Activated naive CD8-positive, alpha-beta T cell treated with anti-CD3 and anti-CD28 coated beads, Interleukin-2, amount 10 ng/mL, durations not matched to agents 7 days and 5 days (primary cell): ENCODE measurements at regions not wholly inside any gene's neighbourhood (a gene's known extent, or its start where the extent isn't known, plus 50 kb on each side); places are given as distances from the start of the nearest gene placed in this dataset.

Experiments used
- ATAC-seq: fragments of 150-1000 bp; cut with Tn5 transposase; one replicate; pipeline ENCODE4 v1.10.0; 2021; ENCODE audit warnings: low read depth, moderate library complexity
- POLR2A ChIA-PET: fragments of 350-600 bp; sonication (Branson Sonifier 250); formaldehyde crosslinking; loops from one replicate; lab custom pipeline; 2021; ENCODE audit warnings: antibody characterized with exemption; lab: Charles Lee
- DNase-seq: peaks from one replicate; pipeline ENCODE4 v3.0.0; 2021
- H3K27ac Mint-ChIP-seq: one replicate; pipeline ENCODE4 v1.8.0; 2022; ENCODE audit warnings: mild to moderate bottlenecking, mixed read lengths
- H3K27me3 Mint-ChIP-seq: one replicate; pipeline ENCODE4 v1.8.0; 2022; ENCODE audit warnings: mild to moderate bottlenecking, moderate library complexity, mixed read lengths
- H3K36me3 Mint-ChIP-seq: one replicate; pipeline ENCODE4 v1.8.0; 2021; ENCODE audit warnings: mild to moderate bottlenecking, mixed read lengths
- H3K4me1 Mint-ChIP-seq: one replicate; pipeline ENCODE4 v1.8.0; 2021; ENCODE audit warnings: mixed read lengths
- H3K4me3 Mint-ChIP-seq: one replicate; pipeline ENCODE4 v1.8.0; 2022; ENCODE audit warnings: mild to moderate bottlenecking, moderate library complexity, mixed read lengths
- H3K9me3 Mint-ChIP-seq: one replicate; pipeline ENCODE4 v1.8.0; 2021; ENCODE audit warnings: mixed read lengths

DNA sequence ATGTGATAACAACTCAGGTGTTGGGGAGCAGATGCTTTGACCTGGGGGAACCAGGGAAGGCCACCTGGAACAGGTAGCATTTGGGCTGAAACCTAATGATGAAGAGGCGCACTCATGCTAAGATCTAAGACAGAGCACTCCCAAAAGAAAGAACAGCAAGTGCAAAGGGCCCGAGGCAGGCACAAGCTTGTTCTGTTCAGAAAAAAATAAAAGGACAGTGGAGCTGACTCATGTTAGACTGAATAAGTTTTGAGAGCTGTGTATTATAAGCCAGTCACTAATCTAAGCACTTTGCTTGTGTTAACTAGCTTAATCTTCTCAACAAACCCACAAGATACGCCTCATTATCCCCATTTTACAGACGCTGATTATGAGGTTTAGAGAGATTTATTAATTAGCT, 90.1 kb downstream of the MATN1 start:
- H3K9me3 Mint-ChIP-seq, result no peaks in the 10 kb centered on the region
- no peak overlapping the region for H3K27ac Mint-ChIP-seq
- ATAC-seq (no peak), DNase-seq (no peak)
- peaks cover 6% of the 10 kb centered on the region for H3K27me3 Mint-ChIP-seq
- no peaks in the 10 kb centered on the region for H3K4me1 Mint-ChIP-seq
- H3K4me3 Mint-ChIP-seq, result no peak overlapping the region
- H3K36me3 Mint-ChIP-seq, result no peaks in the 10 kb centered on the region
- POLR2A ChIA-PET, result no interaction called here

GRCh38 chr1:30632481-30632880, 90.9 kb downstream of the MATN1 start:
- H3K27me3 Mint-ChIP-seq, result peaks cover 6% of the 10 kb centered on the region
- POLR2A ChIA-PET, result no interaction called here
- no peaks in the 10 kb centered on the region for H3K4me1 Mint-ChIP-seq
- ATAC-seq (no peak), DNase-seq (no peak)
- no peaks in the 10 kb centered on the region for H3K36me3 Mint-ChIP-seq
- H3K27ac Mint-ChIP-seq, result no peak overlapping the region
- no peaks in the 10 kb centered on the region for H3K9me3 Mint-ChIP-seq
- no peak overlapping the region for H3K4me3 Mint-ChIP-seq

GRCh38 chr1:30631700-30632099, 91.7 kb downstream of the MATN1 start:
- POLR2A ChIA-PET, result no interaction called here
- no peaks in the 10 kb centered on the region for H3K36me3 Mint-ChIP-seq
- no peak overlapping the region for H3K4me3 Mint-ChIP-seq
- peaks cover 6% of the 10 kb centered on the region for H3K27me3 Mint-ChIP-seq
- peaks cover 4% of the 10 kb centered on the region for H3K9me3 Mint-ChIP-seq
- ATAC-seq, result no peak
- no peak for DNase-seq
- H3K27ac Mint-ChIP-seq, result no peak overlapping the region
- H3K4me1 Mint-ChIP-seq, result no peaks in the 10 kb centered on the region

GRCh38 chr1:30629501-30629900, 93.9 kb downstream of the MATN1 start:
- DNase-seq (no peak), ATAC-seq (no peak)
- Mint-ChIP-seq H3K4me1 (no peaks in the 10 kb centered on the region), H3K4me3 (no peak overlapping the region), H3K27ac (no peak overlapping the region), H3K36me3 (no peaks in the 10 kb centered on the region), H3K27me3 (peaks cover 12% of the 10 kb centered on the region), H3K9me3 (peaks cover 5% of the 10 kb centered on the region)
- POLR2A ChIA-PET, result no interaction called here

DNA sequence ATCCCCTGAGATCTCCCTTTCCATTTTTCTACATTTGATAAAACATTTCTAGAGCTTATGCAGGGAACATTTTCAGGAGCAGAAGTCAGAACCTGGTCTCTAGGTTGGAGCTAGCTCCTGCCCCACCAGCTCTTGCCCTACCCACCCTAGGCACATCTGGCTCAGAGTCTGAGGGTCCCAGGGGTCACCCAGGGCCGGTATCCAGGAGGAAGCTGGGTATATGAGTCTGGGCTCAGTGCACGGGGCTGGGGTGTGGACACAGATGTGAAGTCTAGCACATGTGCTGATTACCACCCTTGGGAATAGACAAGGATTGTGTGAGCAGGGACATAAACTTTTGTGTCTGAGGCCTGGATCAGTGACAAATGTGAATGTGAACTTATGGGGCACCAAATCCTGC, 95.4 kb downstream of the MATN1 start:
- POLR2A ChIA-PET, result no interaction called here
- DNase-seq (no peak), ATAC-seq (no peak)
- no peak overlapping the region for H3K4me3 Mint-ChIP-seq
- H3K4me1 Mint-ChIP-seq, result no peaks in the 10 kb centered on the region
- H3K9me3 Mint-ChIP-seq, result peaks cover 13% of the 10 kb centered on the region
- peaks cover 17% of the 10 kb centered on the region for H3K27me3 Mint-ChIP-seq
- no peak overlapping the region for H3K27ac Mint-ChIP-seq
- H3K36me3 Mint-ChIP-seq, result no peaks in the 10 kb centered on the region

DNA sequence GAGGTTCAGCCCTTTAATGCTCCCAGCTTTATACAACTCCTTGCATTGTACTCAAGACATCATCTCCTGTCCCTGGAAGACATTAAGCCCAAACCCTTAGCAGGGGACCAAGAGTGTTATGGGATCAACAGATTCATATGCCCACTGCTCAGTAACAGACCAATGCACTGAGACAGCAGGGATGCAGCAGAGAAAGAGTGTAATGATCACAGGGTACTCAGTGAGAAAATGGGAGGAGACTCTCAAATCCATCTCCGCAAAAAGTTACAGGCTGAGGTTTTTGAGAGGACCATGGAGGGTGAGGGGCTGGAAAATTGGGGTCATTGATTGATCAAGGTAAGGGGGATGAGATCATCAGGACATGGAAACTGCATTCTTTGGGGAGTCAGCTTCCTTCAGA, 96.2 kb downstream of the MATN1 start:
- H3K4me1 Mint-ChIP-seq, result no peaks in the 10 kb centered on the region
- DNase-seq (no peak), ATAC-seq (no peak)
- H3K27me3 Mint-ChIP-seq, result peaks cover 17% of the 10 kb centered on the region
- no peak overlapping the region for H3K27ac Mint-ChIP-seq
- H3K9me3 Mint-ChIP-seq, result peaks cover 14% of the 10 kb centered on the region
- POLR2A ChIA-PET, result no interaction called here
- H3K4me3 Mint-ChIP-seq, result no peak overlapping the region
- H3K36me3 Mint-ChIP-seq, result no peaks in the 10 kb centered on the region

DNA sequence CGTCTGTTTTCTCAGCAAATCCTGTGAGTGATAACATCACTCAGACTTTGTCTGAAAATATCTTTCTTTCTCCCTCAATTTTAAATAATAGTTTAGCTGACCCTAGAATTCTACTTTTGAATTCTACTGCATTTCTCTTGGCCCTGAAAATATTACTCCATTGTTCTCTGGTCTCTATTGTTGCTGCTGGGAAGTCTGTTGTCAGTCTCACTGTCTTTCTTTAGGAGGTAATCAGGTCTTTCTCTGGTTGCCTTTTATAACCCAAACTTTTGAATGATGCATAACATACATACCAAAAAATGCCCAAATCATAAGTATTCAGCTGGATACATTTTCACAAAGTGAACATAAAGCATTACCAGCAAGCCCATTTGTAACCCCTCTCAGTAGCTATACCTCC, 100.0 kb downstream of the MATN1 start:
- no peaks in the 10 kb centered on the region for H3K4me1 Mint-ChIP-seq
- H3K36me3 Mint-ChIP-seq, result no peaks in the 10 kb centered on the region
- peaks cover 11% of the 10 kb centered on the region for H3K27me3 Mint-ChIP-seq
- no peak overlapping the region for H3K4me3 Mint-ChIP-seq
- POLR2A ChIA-PET, result no interaction called here
- no peak overlapping the region for H3K27ac Mint-ChIP-seq
- no peak for DNase-seq
- H3K9me3 Mint-ChIP-seq, result peaks cover 15% of the 10 kb centered on the region
- ATAC-seq, result no peak

DNA sequence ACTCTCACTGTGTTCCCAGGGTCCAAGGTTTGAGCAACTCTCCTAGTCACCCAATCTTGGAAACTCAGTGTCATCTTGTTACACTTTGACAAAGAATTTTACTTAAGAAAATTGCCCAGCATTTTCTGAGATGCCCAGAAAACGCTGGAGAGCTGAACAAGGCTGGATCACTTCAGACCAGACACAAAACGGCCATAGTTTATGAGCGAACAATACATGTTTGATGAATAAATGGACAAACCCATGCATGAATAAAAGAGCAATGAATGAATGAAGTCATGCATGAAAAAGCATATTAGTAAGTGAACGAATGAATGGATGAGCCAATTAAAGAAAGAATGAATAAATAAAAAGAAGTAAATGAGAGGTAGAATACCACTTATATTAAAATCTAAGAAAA, 103.8 kb downstream of the MATN1 start:
- ATAC-seq, result no peak
- Mint-ChIP-seq H3K36me3 (no peaks in the 10 kb centered on the region), H3K4me3 (no peak overlapping the region), H3K27ac (no peak overlapping the region), H3K9me3 (peaks cover 10% of the 10 kb centered on the region), H3K27me3 (peaks cover 5% of the 10 kb centered on the region), H3K4me1 (no peaks in the 10 kb centered on the region)
- no peak for DNase-seq
- POLR2A ChIA-PET, result no interaction called here

GRCh38 chr1:30618335-30618747, 105.0 kb downstream of the MATN1 start:
- Mint-ChIP-seq H3K4me3 (no peak overlapping the region), H3K36me3 (no peaks in the 10 kb centered on the region)
- no peak for ATAC-seq

GRCh38 chr1:30616759-30617158, 106.6 kb downstream of the MATN1 start:
- POLR2A ChIA-PET, result no interaction called here
- Mint-ChIP-seq H3K27me3 (no peaks in the 10 kb centered on the region), H3K27ac (no peak overlapping the region), H3K9me3 (peaks cover 1% of the 10 kb centered on the region), H3K36me3 (no peaks in the 10 kb centered on the region), H3K4me3 (no peak overlapping the region), H3K4me1 (no peaks in the 10 kb centered on the region)
- no peak for ATAC-seq
- no peak for DNase-seq

More at GRCh38 chr1:30618335-30618747, 105.0 kb downstream of the MATN1 start:
- Mint-ChIP-seq H3K4me1 (no peaks in the 10 kb centered on the region), H3K27ac (no peak overlapping the region), H3K27me3 (peaks cover under 1% of the 10 kb centered on the region), H3K9me3 (peaks cover 6% of the 10 kb centered on the region)
- POLR2A ChIA-PET, result no interaction called here
- no peak for DNase-seq

DNA sequence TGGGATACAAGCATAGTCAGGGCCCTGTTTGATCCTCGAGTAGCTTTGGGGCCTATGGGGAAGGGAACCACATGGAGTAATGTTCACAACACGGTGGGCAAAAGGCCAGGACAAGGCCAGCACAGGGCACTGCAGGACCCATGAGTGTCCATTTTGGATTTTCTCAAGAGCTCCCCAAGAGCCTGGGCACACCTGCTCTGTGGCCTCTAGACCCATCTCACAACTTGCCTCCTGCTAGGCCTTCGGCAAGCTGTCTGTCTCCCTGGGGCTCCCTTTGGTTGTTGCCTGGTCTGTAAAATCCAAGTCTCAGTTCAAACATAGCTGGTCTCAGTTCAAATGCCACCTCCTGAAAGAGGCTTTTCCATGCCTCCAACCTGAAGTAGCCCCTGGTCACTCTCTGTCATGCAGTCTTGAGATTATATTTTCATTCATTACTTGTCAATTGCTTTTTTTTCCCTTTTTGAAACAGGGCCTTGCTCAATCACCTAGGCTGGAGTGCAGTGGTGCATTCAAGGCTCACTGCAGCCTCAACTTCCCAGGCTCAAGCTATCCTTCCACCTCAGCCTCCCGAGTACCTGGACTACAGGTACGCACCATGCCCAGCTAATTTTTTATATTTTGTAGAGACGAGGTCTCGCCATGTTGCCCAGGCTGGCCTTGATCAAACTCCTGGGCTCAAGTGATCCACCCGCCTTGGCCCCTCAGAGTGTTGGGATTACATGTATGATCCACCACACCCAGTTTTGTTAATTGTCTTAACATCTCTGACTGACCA, 107.4 kb downstream of the MATN1 start:
- Mint-ChIP-seq H3K36me3 (no peaks in the 10 kb centered on the region), H3K4me1 (no peaks in the 10 kb centered on the region), H3K9me3 (no peaks in the 10 kb centered on the region), H3K27ac (no peak overlapping the region), H3K27me3 (no peaks in the 10 kb centered on the region), H3K4me3 (no peak overlapping the region)
- ATAC-seq, result no peak
- POLR2A ChIA-PET, result no interaction called here
- DNase-seq, result no peak

DNA sequence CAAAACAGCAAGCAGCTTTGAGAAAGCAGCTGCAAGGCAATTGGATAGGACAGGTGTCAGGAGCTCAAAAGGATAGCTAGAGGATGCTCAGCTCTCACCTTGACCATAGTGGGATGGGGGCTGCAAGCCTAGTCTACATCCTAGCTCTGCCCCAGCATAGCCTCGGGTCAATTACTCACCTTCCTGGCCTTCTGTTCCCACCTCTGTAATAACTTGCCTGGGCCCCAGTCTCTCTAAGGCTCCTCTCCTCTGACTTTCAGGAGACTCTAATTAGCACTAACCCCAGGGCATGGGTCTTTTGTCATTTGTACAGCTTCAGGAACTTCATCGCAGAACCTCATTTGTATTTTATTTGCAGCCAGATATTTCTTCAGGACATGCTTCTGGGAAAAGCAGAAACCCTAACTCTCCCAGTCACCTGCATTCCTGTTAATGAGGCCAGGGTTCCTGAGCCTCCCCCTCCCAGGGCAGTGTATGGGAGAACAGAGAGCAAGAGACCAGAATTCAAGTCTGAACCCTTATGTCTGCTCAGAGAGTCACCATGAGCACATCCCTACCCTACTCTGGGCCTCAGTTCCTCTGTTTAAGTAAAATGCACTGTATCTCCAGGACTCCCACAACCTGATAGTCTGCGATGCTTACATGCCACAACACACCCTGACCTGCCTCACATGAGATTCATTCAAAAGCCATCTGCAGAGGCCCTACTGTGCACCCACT, 108.1 kb downstream of the MATN1 start:
- Mint-ChIP-seq H3K4me1 (no peaks in the 10 kb centered on the region), H3K4me3 (no peak overlapping the region), H3K36me3 (no peaks in the 10 kb centered on the region), H3K27ac (no peak overlapping the region), H3K27me3 (no peaks in the 10 kb centered on the region), H3K9me3 (no peaks in the 10 kb centered on the region)
- no peak for DNase-seq
- no peak for ATAC-seq
- POLR2A ChIA-PET, result no interaction called here

DNA sequence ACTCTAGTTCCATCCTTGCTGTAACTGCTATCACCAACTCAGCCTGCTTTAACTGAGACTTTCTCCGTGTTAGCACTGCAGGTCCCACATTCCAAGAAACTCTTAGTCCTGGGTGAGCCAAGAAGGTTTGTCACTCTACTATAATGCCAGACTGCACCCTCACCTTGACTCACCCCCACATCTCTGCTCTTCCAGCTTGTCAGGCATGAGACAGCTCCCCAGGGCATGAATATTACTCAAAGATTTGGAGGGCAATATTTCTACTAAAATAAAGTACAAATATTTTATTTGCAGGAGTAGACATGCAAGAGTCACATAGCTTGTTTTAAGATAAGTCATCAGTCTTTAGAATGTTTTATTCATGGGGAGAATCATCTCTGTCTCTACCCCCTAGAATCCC, 110.2 kb downstream of the MATN1 start:
- H3K27ac Mint-ChIP-seq, result no peak overlapping the region
- no peaks in the 10 kb centered on the region for H3K27me3 Mint-ChIP-seq
- no peaks in the 10 kb centered on the region for H3K4me1 Mint-ChIP-seq
- no peak overlapping the region for H3K4me3 Mint-ChIP-seq
- no peak for ATAC-seq
- no peaks in the 10 kb centered on the region for H3K9me3 Mint-ChIP-seq
- POLR2A ChIA-PET, result no interaction called here
- DNase-seq, result no peak
- H3K36me3 Mint-ChIP-seq, result no peaks in the 10 kb centered on the region

- Mint-ChIP-seq H3K36me3 (no peaks in the 10 kb centered on the region), H3K27me3 (no peaks in the 10 kb centered on the region), H3K4me1 (no peaks in the 10 kb centered on the region), H3K4me3 (no peak overlapping the region), H3K9me3 (no peaks in the 10 kb centered on the region), H3K27ac (no peak overlapping the region)
- POLR2A ChIA-PET, result no interaction called here
- ATAC-seq, result no peak
- DNase-seq, result no peak
These were observed 110.8 kb downstream of the MATN1 start for GRCh38 chr1:30612536-30613065.
